GM21825 (cell line): ENCODE measurements at regions not wholly inside any gene's neighbourhood (a gene's known extent, or its start where the extent isn't known, plus 50 kb on each side); places are given as distances from the start of the nearest gene placed in this dataset.

Experiments
- ATAC-seq: cut with Tn5 transposase; IDR thresholded peaks from one replicate; pipeline ENCODE4 v1.9.1; 2021; ENCODE audit warnings: mild to moderate bottlenecking, moderate library complexity; ENCODE audit not compliant: unreplicated experiment

DNA sequence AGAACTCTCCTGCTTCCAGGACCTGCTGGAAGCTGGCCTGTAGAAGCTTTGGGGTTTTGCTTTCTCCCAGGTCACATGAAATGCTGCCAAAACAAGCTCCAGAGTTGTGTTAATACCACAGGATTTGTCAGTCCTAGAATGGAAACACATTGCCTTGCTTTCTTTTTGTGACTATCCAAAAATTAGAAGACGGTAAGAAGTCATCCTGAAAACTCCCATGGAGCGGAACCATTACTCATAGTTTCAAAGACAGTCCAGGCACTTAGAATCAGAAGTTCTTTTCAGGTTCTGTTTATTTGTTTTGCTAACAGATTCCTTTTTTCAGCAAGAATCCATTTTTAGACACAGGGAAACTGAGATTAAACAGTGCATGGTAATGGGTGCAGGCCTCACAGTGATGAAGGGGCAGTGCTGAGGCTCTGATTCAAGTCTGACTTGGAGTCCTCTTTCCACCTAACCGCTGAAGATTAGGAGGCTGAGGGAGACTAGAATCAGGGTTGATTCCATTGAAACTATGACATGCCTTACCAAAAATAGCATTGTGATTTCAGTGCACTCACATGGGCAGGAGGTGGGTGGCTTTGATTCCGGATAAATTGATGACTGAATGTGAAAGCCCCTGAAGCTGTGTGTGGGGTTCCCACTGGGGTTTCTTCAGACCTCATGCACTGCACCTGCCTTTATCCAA lies 72.2 kb upstream of the NAA20 start:
- peak; percentile 63 for ATAC-seq

DNA sequence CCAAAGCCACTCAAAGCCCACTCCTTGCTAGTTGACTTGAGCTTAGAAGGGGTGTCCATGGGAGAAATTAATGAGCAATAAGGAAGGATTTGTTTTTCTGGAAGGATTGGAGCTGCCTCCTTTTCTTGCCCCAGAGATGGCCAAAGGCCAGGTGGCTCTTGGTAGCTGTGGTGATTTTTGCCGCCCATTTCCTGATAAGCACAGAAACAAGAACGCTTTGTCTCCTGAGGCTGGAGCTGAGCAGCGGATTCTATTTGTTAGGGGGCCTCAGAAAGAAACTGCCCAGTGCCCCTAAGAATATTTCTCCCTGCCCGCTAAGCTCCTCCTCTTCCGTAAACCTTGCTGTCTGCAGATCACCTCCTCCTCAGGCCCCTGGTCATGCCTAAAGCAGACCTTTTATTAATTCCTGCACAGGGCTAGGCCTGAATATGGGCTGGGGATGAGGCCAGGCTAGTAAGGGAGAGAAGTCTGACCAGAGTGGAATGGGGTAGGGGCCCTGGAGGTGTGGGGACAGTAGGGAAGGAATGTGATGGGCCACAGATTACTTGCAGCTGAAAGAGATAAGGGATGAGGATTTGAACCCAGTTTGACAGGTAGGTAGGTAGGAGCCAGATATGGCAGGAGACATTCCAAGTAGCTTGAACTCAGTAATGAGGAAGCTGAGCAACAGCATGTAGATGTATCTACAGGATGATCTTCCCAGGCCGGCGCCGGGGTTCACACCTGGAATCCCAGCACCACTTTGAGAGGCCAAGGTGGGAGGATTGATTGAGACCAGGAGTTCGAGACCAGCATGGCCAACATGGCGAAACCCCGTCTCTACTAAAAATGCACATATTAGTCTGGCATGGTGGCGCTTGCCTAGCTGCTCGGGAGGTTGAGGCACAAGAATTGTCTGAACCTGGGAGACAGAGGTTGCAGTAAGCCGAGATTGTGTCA lies 71.2 kb upstream of the NAA20 start:
- ATAC-seq, result no peak

DNA sequence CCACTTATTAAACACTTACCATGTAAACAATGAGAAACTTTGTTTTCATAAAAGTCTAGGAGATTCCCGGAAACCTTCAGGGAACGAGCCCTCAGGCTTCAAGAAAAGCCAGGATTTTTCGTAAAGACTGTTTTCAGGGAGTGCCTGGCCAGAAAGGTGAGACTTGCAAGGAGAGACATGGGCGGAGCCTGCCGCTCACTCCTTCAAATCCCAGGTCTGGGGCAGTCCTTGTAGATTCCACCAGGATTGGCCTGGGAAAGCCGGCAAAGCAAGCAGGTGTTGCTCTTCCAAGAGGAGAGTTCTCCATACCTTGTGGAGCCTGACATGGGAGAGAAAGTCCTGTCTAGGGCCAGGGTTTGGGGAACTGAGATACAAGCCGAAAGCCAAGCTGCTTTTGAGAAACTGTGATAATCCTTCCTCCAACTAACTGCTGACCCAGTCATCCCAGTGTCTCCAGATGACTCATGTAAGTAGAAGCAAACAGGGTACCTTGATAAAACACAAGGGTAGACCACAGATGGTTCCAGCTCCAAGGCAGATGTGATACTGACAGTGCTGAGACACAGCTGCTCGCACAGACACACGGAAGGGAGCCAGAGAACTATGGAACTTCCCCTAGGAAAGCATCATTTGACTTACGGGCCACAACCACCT lies 69.4 kb upstream of the NAA20 start:
- peak; percentile 42 for ATAC-seq

DNA sequence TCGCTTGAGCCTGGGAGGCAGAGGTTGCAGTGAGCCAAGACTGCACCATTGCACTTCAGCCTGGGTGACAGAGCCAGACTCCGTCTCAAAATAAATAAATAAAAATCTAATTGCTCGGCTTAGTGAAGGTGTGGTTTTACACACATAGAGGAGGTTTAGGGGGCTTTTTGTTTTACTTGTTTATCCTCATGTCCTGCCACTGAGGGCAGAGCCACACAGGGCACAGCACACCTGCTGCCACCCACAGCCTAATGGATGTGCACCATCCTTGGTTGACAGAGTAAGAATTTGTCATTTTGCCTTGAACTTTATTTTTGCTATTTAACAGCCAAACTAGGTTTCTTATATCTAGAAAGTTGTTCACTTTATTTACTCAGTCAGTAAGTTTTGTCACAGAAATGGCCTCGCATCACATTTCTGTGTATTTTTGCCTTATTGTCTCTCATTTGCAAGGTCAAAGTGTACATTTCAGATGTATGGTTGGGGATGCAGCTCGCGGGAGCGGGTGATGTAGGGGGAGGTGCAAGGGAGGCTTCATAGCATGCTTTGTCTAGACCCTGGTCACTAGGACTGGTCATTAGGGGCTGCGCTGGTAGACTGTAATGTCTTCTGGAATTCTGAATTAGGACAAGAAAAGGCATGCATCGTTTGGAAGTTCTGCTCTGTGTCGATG lies 67.8 kb upstream of the NAA20 start:
- ATAC-seq, result no peak

DNA sequence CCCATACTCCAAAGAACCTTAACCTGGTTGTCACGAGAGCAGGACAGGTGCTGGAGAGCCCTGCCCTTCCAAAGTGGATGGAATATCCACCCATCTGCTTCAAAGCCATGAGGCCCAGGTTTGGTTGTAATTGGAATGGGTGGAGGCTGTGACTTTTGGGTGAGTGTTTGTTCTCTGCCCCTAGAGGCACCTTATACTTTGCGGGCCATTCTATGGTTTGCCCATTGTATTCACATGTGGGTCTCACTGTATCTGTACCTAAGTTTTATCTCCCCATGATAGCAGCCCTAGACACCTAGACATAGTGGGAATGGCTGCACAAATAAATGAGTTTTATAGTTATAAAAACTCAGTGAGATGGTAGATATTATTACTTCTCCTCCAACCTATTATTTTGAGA lies 67.1 kb upstream of the NAA20 start:
- no peak for ATAC-seq

DNA sequence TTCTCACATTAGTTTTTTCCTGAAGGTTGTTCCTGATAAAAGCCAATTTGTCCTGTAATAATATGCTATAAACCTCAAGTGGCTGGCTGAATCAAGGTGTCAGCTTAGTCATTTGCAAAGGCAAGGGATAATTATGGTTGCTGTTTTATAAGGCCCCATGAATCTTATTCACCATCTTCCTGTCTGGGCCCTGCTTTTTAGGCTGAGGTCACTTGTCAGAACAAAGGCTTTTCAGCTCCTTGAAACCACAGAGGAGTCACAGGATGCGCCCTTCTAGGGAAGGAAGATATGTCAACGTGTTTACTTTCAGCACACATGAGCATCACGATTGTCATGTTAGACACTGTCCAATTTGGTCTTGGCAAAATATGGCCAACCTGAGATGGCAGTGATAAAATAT lies 64.8 kb upstream of the NAA20 start:
- no peak for ATAC-seq

DNA sequence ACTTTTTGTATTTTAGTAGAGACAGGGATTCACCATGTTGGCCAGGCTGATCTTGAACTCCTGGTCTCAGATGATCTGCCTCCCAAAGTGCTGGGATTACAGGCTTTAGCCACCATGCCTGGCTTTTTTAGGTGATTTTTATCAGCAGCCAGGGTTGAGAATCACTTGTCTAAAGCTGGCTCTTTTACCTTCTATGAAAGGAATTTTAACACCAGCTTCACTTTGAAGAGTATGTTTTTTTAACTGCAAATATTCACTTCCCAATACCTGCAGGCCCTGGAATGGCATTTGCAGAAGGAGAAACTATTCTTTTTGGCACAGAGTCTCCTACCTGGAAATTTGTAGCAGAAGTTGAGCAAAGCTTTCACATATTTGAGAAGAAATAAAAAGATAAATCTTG lies 63.6 kb upstream of the NAA20 start:
- no peak for ATAC-seq

DNA sequence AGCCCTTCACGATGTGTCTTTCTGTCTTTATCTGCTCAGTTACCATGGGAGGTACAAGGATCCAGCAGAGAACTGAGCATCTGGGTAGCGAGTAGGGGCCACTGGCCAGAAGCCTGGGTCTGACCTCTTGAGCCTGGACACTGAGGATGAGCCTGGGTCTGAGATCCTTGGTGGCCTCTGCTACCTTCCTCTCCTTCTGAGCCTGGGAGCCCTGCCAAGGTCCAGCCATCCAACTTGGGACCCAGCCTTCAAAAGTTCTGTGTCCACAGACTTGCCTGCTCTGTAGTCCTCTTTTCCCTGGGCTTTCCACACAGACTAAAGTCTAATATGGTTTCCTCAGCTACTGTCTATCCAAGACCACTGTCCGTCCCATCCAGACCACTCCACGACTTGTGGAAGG lies 60.2 kb upstream of the NAA20 start:
- ATAC-seq, result no peak

DNA sequence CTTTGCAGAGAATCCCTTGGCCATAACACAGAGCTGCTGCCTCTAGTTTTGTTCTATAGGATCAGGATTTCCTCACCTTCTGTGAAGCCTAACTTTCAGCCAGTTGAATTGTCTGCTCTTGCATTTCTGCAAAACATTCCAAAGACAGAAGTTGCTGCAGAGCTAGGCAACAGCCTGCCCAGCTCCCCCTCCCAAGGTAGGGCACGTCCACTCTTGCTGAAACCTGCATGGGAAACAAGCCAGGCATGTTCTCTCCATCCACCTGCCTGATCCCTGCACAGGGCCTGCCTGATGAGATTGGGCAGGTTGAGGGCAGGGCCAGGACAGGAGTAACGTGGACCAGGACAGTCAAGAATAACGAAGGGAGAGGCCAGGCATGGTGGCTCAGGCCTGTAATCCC lies 58.9 kb upstream of the NAA20 start:
- no peak for ATAC-seq

DNA sequence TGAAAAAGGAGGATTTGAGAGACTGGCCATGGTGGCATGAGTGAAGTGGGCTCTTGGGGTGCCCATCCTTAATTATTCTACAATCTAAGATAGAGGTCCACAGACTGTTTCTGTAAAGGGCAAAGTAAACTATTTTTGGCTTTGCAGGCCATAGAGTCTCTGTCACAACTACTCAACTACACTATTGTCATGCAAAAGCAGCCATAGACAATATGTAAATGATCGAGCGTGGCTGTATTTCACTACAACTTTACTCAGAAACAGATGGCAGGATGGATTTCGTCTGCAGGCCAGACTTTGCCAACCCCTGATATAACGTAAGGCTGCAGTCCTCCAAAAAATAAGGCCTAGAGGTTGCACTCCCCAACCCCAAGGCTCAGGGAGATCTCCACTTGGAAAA lies 58.2 kb upstream of the NAA20 start:
- ATAC-seq, result no peak

DNA sequence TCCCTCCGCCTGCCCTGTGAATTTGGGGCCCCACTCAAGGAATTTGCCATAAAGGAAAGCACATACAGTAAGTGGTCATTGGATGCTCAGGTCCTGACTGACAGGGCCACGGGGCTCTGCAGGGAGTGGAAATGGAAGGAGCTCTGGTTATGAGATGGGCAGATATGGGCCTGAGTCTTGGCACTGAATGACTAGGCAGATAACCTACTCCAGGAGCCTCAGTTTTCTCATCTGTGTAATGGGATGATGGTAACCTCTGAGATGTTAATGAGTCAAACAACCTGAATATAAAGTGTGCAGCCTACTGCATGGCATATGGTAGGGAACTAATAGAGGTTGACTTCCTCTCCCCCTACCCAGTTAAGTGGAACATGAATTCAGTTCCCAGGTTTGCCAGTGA lies 56.4 kb upstream of the NAA20 start:
- no peak for ATAC-seq

DNA sequence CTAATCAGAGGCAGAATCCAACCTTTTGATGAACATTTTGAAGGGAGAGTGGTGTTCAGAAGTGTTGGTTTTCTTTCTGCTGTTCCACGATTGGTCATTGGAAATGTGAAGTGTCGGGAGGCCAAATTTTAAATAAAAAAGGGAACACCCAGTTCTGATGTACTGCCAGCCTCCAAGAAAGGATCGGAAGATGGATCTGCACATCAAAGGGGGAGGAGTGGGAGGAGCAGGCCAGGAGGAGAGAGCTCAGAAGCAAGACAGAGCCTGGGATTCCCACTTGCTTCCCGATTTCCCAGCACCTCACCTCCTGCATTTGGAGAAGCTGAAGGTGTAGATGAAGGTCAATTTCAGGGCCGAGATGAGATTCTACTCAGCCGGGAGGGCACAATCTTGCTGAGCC lies 55.9 kb upstream of the NAA20 start:
- no peak for ATAC-seq

DNA sequence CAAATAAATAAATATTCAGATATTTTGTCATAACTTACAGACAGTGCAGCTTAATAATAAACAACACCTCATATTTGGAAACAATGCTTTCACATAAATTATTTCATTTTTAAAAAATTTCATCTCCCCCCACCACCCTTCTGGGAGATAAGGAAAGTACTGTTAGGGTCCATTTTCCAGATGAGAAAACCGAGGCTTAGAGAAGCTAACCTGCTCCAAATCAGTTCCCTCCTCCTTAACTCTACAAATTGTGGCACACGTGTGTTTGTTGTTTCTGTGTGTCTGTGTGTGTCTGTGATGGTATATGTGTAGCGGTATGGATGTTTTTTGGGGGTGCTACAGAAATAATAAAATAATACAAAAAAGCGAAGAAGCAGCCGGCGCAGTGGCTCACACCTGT lies 54.2 kb upstream of the NAA20 start:
- ATAC-seq, result no peak

DNA sequence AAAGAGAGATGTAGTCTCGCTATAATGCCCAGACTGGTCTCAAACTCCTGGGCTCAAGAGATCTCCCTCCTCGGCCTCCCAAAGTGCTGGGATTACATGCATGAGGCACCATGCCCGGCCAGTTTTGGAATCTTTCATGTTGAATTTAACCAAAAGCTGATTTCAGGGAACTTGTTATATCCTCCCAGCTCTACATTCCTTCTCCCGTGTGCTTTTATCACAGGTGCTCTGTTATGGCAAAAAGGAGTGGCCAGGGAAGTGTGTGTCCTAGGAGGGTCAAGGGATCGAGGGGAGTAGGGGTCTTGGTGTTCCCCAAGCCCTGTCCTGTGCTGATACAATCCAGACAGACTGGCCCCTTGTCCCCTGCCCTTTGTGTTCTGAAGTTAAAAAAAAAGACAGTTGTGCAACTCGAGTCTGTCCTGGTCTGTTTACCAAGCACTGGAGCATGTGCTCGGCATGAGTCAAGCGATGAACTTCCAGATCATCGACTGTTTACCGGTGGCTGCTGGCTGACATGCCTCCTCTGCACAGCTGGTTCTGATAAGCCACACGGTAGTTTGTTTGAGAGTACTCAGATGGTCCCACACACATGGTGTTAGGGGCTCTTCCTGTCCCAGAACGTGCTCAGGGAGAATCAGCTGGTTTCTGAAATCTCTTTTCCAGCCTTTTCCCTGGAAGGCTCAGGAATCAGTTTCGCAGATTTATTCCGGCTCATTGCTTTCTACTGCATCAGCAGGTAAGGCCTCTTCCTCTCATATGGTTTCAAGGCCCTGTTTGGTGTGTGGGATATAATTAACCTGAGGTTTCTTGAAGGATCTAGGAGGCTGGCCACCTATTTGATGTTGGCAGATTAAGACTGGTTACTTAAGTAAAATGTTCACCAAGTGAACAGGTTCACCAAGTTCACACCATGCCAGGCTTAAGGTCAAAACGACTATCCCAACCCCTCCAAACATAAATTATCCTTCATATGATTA lies 52.6 kb upstream of the NAA20 start:
- ATAC-seq, result no peak

DNA sequence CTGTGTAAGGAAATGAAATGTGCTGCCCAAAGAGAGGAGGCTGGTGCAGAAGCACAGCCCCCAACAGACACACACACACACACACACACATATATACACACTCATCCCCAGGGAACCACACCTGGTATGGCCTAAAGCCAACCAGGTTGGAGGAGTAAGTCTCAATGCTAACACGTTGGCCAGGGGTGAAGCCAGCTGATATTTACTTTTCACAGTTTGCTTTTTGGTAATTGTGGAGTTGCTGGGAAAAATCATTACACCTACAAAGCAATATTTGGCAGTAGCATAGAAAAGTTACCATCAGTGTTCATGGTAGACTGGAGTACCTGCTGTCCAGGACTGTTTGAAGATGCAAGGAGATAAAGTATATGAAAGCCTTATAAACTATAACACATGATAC lies 50.3 kb upstream of the NAA20 start:
- no peak for ATAC-seq
